Neutrophil (primary cell): ENCODE measurements at regions not wholly inside any gene's neighbourhood (a gene's known extent, or its start where the extent isn't known, plus 50 kb on each side); places are given as distances from the start of the nearest gene placed in this dataset.

ENCODE experiments used
- H3K27ac ChIP-seq: fragments of 200-600 bp; sonication (generic); 2 replicates; pipeline ENCODE4 v1.5.1; 2016; ENCODE audit warnings: mild to moderate bottlenecking, moderate library complexity
- H3K27me3 ChIP-seq: fragments of 200-600 bp; sonication (generic); 2 replicates; pipeline ENCODE4 v1.6.0; 2016; ENCODE audit warnings: mild to moderate bottlenecking
- H3K36me3 ChIP-seq: fragments of 200-600 bp; sonication (generic); 2 replicates; pipeline ENCODE4 v1.5.1; 2017
- H3K4me1 ChIP-seq, 2 experiments: fragments of 200-600 bp in 1 of 2; sonication (generic) in 1 of 2; 1 replicate in 1 of 2; 2 replicates in 1 of 2; pipeline versions ENCODE4 v1.5.1 to v1.6.1; 2013 to 2016; ENCODE audit warnings: low read depth in 1 of 2, low read length in 1 of 2, mild to moderate bottlenecking in 1 of 2, moderate library complexity in 1 of 2; ENCODE audit not compliant: control insufficient read depth in 1 of 2, insufficient read depth in 1 of 2
- H3K4me3 ChIP-seq, 2 experiments: fragments of 200-600 bp in 1 of 2; sonication (generic) in 1 of 2; 1 replicate in 1 of 2; 2 replicates in 1 of 2; pipeline ENCODE4 v1.5.1; 2013 to 2016; ENCODE audit warnings: low read depth in 1 of 2, low read length in 1 of 2, mild to moderate bottlenecking in 1 of 2, moderate library complexity in 1 of 2
- H3K9me3 ChIP-seq: fragments of 200-600 bp; sonication (generic); 2 replicates; pipeline ENCODE4 v1.5.1; 2016
- CTCF ChIP-seq: fragments of 200-600 bp; sonication (generic); IDR thresholded peaks from 2 replicates; pipeline ENCODE4 v1.5.1; 2016; ENCODE audit warnings: antibody characterized with exemption

GRCh38 chr5:96065685-96066385, 104.2 kb upstream of the ELL2 start:
- Histone ChIP-seq H3K36me3 (no peaks in the 10 kb centered on the region), H3K4me1 (peaks cover 0 to 7% of the 10 kb centered on the region in 2 experiments), H3K9me3 (no peaks in the 10 kb centered on the region), H3K27me3 (no peaks in the 10 kb centered on the region), H3K4me3 (no peak overlapping the region), H3K27ac (no peak overlapping the region)
- TF ChIP-seq CTCF = no peak

- H3K27me3 ChIP-seq = no peaks in the 10 kb centered on the region
- H3K4me3 ChIP-seq = no peak overlapping the region
- no peak for TF ChIP-seq CTCF
- no peaks in the 10 kb centered on the region for H3K4me1 ChIP-seq
- no peak overlapping the region for H3K27ac ChIP-seq
- no peaks in the 10 kb centered on the region for H3K9me3 ChIP-seq
- no peaks in the 10 kb centered on the region for H3K36me3 ChIP-seq
Measured at GRCh38 chr5:96064877-96065276, 103.2 kb upstream of the ELL2 start.

- no peak overlapping the region for H3K27ac ChIP-seq
- TF ChIP-seq CTCF = no peak
- no peaks in the 10 kb centered on the region for H3K27me3 ChIP-seq
- H3K4me1 ChIP-seq = no peaks in the 10 kb centered on the region
- H3K36me3 ChIP-seq = no peaks in the 10 kb centered on the region
- no peak overlapping the region for H3K4me3 ChIP-seq
- H3K9me3 ChIP-seq = no peaks in the 10 kb centered on the region
Measured at GRCh38 chr5:96062836-96063235, 101.2 kb upstream of the ELL2 start.

GRCh38 chr5:96058084-96058483, 96.4 kb upstream of the ELL2 start:
- no peak for TF ChIP-seq CTCF
- H3K36me3 ChIP-seq = no peaks in the 10 kb centered on the region
- H3K27ac ChIP-seq = no peak overlapping the region
- H3K9me3 ChIP-seq = no peaks in the 10 kb centered on the region
- no peaks in the 10 kb centered on the region for H3K27me3 ChIP-seq
- peaks cover 0 to 7% of the 10 kb centered on the region in 2 experiments for H3K4me1 ChIP-seq
- H3K4me3 ChIP-seq = no peak overlapping the region

- no peak for TF ChIP-seq CTCF
- H3K36me3 ChIP-seq = no peaks in the 10 kb centered on the region
- H3K4me1 ChIP-seq = peaks cover 0 to 7% of the 10 kb centered on the region in 2 experiments
- no peak overlapping the region for H3K27ac ChIP-seq
- no peaks in the 10 kb centered on the region for H3K27me3 ChIP-seq
- H3K4me3 ChIP-seq = no peak overlapping the region
- no peaks in the 10 kb centered on the region for H3K9me3 ChIP-seq
Measured at GRCh38 chr5:96054311-96055030, 92.8 kb upstream of the ELL2 start.
